H1 (cell line): ENCODE measurements at regions not wholly inside any gene's neighbourhood (a gene's known extent, or its start where the extent isn't known, plus 50 kb on each side); places are given as distances from the start of the nearest gene placed in this dataset.

Source experiments
- CBX8 ChIP-seq: fragments of 300-800, 300-1000 bp; sonication (generic); IDR thresholded peaks from 2 replicates; pipeline ENCODE4 v1.7.1; 2016; ENCODE audit warnings: low read depth, low read length, borderline replicate concordance
- CREB1 ChIP-seq: IDR thresholded peaks from 2 replicates; pipeline ENCODE4 v1.6.1; 2012; ENCODE audit warnings: inconsistent platforms
- SIN3A ChIP-seq, 2 experiments: IDR thresholded peaks in 1 of 2; conservative IDR thresholded peaks in 1 of 2; 2 replicates each; pipeline ENCODE4 v1.6.1; 2011 to 2012; ENCODE audit warnings: low read length in 2 of 2, improper control_type of control experiment in 1 of 2, low read depth in 1 of 2, mild to moderate bottlenecking in 1 of 2
- TF ChIP-seq, protein P1 (sequence below), 3 experiments: IDR thresholded peaks; 1 replicate in 2 of 3; 2 replicates in 1 of 3; pipeline versions ENCODE4 v1.5.1 to v1.6.1; 2011; ENCODE audit warnings: low read length in 3 of 3, mild to moderate bottlenecking in 3 of 3, inconsistent platforms in 2 of 3, low read depth in 1 of 3, moderate library complexity in 1 of 3; ENCODE audit not compliant: insufficient read depth in 1 of 3; ENCODE audit errors: control extremely low read depth in 1 of 3
- TF ChIP-seq, protein P2 (sequence below): IDR thresholded peaks from 2 replicates; pipeline ENCODE4 v1.6.1; 2011; ENCODE audit warnings: low read length, improper control_type of control experiment

- TF ChIP-seq, protein P1, sequence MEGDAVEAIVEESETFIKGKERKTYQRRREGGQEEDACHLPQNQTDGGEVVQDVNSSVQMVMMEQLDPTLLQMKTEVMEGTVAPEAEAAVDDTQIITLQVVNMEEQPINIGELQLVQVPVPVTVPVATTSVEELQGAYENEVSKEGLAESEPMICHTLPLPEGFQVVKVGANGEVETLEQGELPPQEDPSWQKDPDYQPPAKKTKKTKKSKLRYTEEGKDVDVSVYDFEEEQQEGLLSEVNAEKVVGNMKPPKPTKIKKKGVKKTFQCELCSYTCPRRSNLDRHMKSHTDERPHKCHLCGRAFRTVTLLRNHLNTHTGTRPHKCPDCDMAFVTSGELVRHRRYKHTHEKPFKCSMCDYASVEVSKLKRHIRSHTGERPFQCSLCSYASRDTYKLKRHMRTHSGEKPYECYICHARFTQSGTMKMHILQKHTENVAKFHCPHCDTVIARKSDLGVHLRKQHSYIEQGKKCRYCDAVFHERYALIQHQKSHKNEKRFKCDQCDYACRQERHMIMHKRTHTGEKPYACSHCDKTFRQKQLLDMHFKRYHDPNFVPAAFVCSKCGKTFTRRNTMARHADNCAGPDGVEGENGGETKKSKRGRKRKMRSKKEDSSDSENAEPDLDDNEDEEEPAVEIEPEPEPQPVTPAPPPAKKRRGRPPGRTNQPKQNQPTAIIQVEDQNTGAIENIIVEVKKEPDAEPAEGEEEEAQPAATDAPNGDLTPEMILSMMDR (IDR thresholded peaks at IDR 0.05; ENCODE audit: control extremely low read depth in 1 of 3, insufficient read depth in 1 of 3, low read depth in 1 of 3, low read length in 3 of 3) = no peak
- TF ChIP-seq SIN3A (conservative IDR thresholded peaks at IDR 0.05 in 1 of 2, IDR thresholded peaks at IDR 0.05 in 1 of 2; ENCODE audit: low read depth in 1 of 2, low read length in 2 of 2) (no peak), CREB1 (no peak), CBX8 (no peak)
- TF ChIP-seq, protein P2, sequence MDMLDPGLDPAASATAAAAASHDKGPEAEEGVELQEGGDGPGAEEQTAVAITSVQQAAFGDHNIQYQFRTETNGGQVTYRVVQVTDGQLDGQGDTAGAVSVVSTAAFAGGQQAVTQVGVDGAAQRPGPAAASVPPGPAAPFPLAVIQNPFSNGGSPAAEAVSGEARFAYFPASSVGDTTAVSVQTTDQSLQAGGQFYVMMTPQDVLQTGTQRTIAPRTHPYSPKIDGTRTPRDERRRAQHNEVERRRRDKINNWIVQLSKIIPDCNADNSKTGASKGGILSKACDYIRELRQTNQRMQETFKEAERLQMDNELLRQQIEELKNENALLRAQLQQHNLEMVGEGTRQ = no peak
These were observed 135.9 kb downstream of the VAPA start (continued) for GRCh38 chr18:10049747-10050146.
